Type B pancreatic cell (in vitro differentiated cells): ENCODE measurements at regions not wholly inside any gene's neighbourhood (a gene's known extent, or its start where the extent isn't known, plus 50 kb on each side); places are given as distances from the start of the nearest gene placed in this dataset.

Experiments used
- DNase-seq: peaks from one replicate; pipeline ENCODE4 v3.0.0; 2021; ENCODE audit warnings: mixed read lengths; ENCODE audit not compliant: unreplicated experiment; ENCODE audit errors: extremely low spot score
- H3K27ac Mint-ChIP-seq: 2 replicates; pipeline ENCODE4 v1.8.0; 2021; ENCODE audit warnings: mild to moderate bottlenecking, mixed read lengths
- H3K27me3 Mint-ChIP-seq: 2 replicates; pipeline ENCODE4 v1.8.0; 2021; ENCODE audit warnings: mixed read lengths
- H3K36me3 Mint-ChIP-seq: 2 replicates; pipeline ENCODE4 v1.8.0; 2021; ENCODE audit warnings: mixed read lengths
- H3K4me1 Mint-ChIP-seq: one replicate; pipeline ENCODE4 v1.8.0; 2021; ENCODE audit warnings: mixed read lengths; ENCODE audit not compliant: unreplicated experiment
- H3K4me3 Mint-ChIP-seq: 2 replicates; pipeline ENCODE4 v1.8.0; 2021; ENCODE audit warnings: mild to moderate bottlenecking, mixed read lengths
- H3K9me3 Mint-ChIP-seq: 2 replicates; pipeline ENCODE4 v1.8.0; 2021; ENCODE audit warnings: mixed read lengths
- CTCF ChIP-seq: fragments of 200-600 bp; sonication (generic); conservative IDR thresholded peaks from 2 replicates; pipeline ENCODE4 v1.5.0; 2021; ENCODE audit warnings: antibody characterized with exemption, mild to moderate bottlenecking

GRCh38 chr6:140091895-140092294 is 717.4 kb upstream of the CITED2 start:
- no peak for DNase-seq
- TF ChIP-seq CTCF: no peak
- peaks cover 7% of the 10 kb centered on the region for H3K9me3 Mint-ChIP-seq
- no peaks in the 10 kb centered on the region for H3K36me3 Mint-ChIP-seq
- no peak overlapping the region for H3K4me3 Mint-ChIP-seq
- peaks cover 36% of the 10 kb centered on the region for H3K4me1 Mint-ChIP-seq
- no peak overlapping the region for H3K27ac Mint-ChIP-seq
- H3K27me3 Mint-ChIP-seq: no peaks in the 10 kb centered on the region

GRCh38 chr6:140090871-140091270 is 716.4 kb upstream of the CITED2 start:
- TF ChIP-seq CTCF: no peak
- H3K27me3 Mint-ChIP-seq: no peaks in the 10 kb centered on the region
- peaks cover 34% of the 10 kb centered on the region for H3K4me1 Mint-ChIP-seq
- DNase-seq: no peak
- no peaks in the 10 kb centered on the region for H3K36me3 Mint-ChIP-seq
- no peak overlapping the region for H3K4me3 Mint-ChIP-seq
- peaks cover 7% of the 10 kb centered on the region for H3K9me3 Mint-ChIP-seq
- H3K27ac Mint-ChIP-seq: no peak overlapping the region

GRCh38 chr6:140083375-140083774 is 708.9 kb upstream of the CITED2 start:
- no peak for TF ChIP-seq CTCF
- Mint-ChIP-seq H3K36me3 (peaks cover 4% of the 10 kb centered on the region), H3K27me3 (no peaks in the 10 kb centered on the region), H3K4me3 (peak overlapping the region; percentile 62), H3K4me1 (peaks cover 42% of the 10 kb centered on the region), H3K9me3 (no peaks in the 10 kb centered on the region), H3K27ac (peak overlapping the region; percentile 82)
- DNase-seq: no peak

- Mint-ChIP-seq H3K4me1 (peaks cover 43% of the 10 kb centered on the region), H3K27ac (peak overlapping the region; percentile 82)
- TF ChIP-seq CTCF: no peak
Observed at GRCh38 chr6:140082867-140083297, 708.4 kb upstream of the CITED2 start.

GRCh38 chr6:140079328-140079727 is 704.9 kb upstream of the CITED2 start:
- peaks cover 29% of the 10 kb centered on the region for H3K4me1 Mint-ChIP-seq
- DNase-seq: no peak
- no peak overlapping the region for H3K27ac Mint-ChIP-seq
- H3K27me3 Mint-ChIP-seq: no peaks in the 10 kb centered on the region
- H3K4me3 Mint-ChIP-seq: peak overlapping the region; percentile 46
- no peaks in the 10 kb centered on the region for H3K36me3 Mint-ChIP-seq
- TF ChIP-seq CTCF: no peak
- no peaks in the 10 kb centered on the region for H3K9me3 Mint-ChIP-seq

More at GRCh38 chr6:140082867-140083297, 708.4 kb upstream of the CITED2 start:
- Mint-ChIP-seq H3K36me3 (peaks cover 4% of the 10 kb centered on the region), H3K9me3 (no peaks in the 10 kb centered on the region), H3K27me3 (no peaks in the 10 kb centered on the region), H3K4me3 (no peak overlapping the region)
- no peak for DNase-seq

- no peaks in the 10 kb centered on the region for H3K36me3 Mint-ChIP-seq
- no peak overlapping the region for H3K4me3 Mint-ChIP-seq
- H3K27me3 Mint-ChIP-seq: no peaks in the 10 kb centered on the region
- H3K9me3 Mint-ChIP-seq: no peaks in the 10 kb centered on the region
- peaks cover 22% of the 10 kb centered on the region for H3K4me1 Mint-ChIP-seq
- H3K27ac Mint-ChIP-seq: no peak overlapping the region
- no peak for TF ChIP-seq CTCF
- no peak for DNase-seq
Observed at GRCh38 chr6:140078561-140079125, 704.2 kb upstream of the CITED2 start.
